Fibroblast of villous mesenchyme (primary cell): ENCODE measurements at regions not wholly inside any gene's neighbourhood (a gene's known extent, or its start where the extent isn't known, plus 50 kb on each side); places are given as distances from the start of the nearest gene placed in this dataset.

ENCODE experiments used
- DNase-seq: peaks from one replicate; pipeline ENCODE4 v3.0.0-alpha.2; 2010; ENCODE audit warnings: low read depth
- H3K4me3 ChIP-seq: 2 replicates; pipeline ENCODE4 v1.5.1; 2011; ENCODE audit warnings: low read depth, mild to moderate bottlenecking, low read length
- TF ChIP-seq, protein P1 (sequence below): IDR thresholded peaks from 2 replicates; pipeline ENCODE4 v1.5.1; 2012; ENCODE audit warnings: low read depth, mild to moderate bottlenecking, low read length; ENCODE audit not compliant: insufficient read depth

DNA sequence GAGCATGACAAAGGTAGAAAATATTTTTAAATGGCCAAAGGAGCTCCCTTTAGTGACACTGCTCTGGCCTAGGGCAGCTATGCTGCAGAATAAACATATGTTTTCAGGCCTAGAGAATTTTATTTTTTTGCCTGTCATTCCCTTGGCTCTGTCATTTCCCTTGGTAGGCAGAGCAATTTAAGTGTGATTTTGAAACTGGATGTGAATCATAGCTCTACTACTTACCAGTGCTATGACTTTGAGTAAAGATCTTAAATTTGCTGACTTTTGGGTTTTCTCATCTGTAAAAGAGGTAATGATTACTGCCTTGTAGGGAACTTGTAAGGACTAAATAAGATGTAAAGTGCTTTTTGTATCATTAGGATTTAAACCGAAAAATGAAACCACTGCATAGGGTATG lies 189.0 kb upstream of the ZRANB2 start:
- DNase-seq = no peak
- TF ChIP-seq, protein P1, sequence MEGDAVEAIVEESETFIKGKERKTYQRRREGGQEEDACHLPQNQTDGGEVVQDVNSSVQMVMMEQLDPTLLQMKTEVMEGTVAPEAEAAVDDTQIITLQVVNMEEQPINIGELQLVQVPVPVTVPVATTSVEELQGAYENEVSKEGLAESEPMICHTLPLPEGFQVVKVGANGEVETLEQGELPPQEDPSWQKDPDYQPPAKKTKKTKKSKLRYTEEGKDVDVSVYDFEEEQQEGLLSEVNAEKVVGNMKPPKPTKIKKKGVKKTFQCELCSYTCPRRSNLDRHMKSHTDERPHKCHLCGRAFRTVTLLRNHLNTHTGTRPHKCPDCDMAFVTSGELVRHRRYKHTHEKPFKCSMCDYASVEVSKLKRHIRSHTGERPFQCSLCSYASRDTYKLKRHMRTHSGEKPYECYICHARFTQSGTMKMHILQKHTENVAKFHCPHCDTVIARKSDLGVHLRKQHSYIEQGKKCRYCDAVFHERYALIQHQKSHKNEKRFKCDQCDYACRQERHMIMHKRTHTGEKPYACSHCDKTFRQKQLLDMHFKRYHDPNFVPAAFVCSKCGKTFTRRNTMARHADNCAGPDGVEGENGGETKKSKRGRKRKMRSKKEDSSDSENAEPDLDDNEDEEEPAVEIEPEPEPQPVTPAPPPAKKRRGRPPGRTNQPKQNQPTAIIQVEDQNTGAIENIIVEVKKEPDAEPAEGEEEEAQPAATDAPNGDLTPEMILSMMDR = no peak
- no peak overlapping the region for H3K4me3 ChIP-seq

DNA sequence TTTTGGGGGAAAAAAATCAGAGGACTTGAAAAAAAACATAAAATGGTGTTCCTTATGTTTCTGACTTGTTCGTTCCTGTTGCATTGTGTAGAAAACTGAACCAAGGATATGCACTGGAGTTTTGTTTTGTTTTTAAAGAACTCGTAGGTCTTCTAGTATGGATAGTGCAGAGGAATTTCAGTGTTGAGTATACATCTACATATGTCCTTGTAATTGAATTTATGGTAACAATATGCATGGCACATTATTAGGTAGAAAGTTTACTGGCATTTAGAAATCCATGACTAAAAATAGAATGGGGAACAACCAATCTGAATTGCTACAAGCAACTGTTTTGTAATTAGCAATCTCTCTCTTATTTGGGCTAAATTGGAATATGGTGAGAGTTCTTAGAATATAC lies 188.3 kb upstream of the ZRANB2 start:
- no peak for DNase-seq
- H3K4me3 ChIP-seq = no peak overlapping the region
- TF ChIP-seq, protein P1 = no peak

DNA sequence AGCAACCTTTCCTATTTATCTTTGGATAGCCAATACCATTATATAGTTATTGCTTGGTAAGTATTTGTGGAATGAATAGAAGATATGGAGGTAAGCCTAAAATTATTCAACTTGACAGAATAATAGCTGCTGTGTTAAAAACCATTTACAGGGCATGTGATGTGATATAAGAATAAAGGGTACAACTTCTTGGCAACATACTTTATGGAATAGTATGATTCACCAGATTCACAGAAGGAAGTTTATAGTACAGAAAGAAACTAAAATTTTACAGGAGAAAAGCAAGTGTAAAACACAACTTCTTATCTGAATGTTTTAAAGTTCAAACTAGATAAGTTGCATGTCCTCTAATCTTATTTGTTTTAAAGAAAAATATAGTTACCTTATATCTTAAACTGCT lies 186.4 kb upstream of the ZRANB2 start:
- TF ChIP-seq, protein P1 = no peak
- DNase-seq = no peak
- H3K4me3 ChIP-seq = no peak overlapping the region

DNA sequence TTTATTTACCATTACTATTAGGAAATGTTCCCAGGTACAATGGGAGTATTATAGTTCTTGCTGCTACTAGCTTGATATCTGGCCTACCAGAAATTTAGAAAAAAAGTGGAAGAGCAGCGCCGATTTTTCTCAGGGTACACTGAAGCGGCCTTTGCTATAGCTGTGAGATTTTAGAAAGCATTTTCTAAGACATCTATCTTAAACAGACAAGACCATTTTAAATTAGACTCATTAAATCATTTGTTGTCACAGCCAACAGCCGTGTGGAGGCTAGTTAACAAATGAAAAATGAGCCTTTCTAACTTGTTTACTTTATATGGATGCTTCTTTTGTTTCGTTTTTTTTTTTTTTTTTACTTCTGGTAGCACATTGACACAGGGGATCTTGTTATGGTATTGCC lies 183.2 kb upstream of the ZRANB2 start:
- DNase-seq = no peak
- no peak overlapping the region for H3K4me3 ChIP-seq
- TF ChIP-seq, protein P1 = no peak

DNA sequence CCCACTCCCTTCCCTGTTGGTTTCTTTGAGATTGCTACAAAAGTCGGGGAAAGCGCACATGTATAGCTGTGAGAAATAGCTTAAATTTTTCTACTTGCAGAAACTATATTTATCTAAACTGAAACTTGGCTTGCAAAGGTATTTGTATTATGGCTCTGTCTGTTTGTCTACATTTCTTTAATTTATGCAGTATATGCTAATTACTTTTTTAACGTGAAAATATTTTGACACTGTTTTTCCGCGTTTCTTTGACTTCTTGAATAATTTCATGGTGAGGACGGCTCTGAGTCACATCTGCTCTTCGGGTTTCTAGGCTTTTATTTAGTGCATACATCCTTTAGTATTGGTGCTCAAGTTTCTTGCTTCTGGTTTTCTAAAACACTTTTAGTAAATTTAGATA lies 182.1 kb upstream of the ZRANB2 start:
- DNase-seq = no peak
- no peak overlapping the region for H3K4me3 ChIP-seq
- TF ChIP-seq, protein P1 = no peak

DNA sequence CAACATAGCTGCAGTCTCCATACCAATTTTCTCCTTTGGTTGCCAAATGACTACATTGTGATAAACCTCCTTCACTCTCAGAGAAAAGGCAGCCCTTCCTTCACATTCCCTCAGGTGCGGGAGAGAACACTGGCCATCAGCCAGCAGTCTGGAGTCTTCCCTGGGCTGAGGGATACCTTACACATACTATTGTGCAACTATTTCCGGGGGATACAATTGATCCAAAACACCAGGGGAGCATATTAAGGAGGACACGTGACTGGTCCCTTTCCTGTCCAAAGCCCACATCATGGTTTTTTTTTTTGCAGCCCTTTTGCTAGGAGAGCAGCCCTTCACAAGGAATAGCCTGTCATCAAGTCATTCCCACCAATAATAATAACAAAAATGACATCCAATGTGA lies 172.1 kb upstream of the ZRANB2 start:
- DNase-seq = no peak
- TF ChIP-seq, protein P1 = no peak
- H3K4me3 ChIP-seq = no peak overlapping the region

DNA sequence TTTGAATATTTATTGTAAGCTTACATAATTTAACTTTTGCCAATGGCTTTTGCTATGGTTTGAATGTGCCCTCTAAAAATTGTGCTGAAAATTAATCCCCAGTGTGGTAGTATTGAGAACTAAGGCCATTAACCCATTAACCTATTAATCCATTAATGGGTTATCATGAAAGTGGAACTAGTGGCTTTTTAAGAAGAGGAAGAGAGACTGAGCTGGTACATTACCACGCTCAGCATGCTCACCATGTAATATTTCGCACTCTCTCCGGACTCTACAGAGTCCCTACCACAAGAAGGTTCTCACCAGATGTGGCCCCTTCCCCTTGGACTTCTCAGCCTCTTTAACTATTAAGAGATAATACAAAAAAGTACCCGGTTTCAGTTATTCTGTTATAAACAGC lies 164.4 kb upstream of the ZRANB2 start:
- no peak overlapping the region for H3K4me3 ChIP-seq
- TF ChIP-seq, protein P1 = no peak
- no peak for DNase-seq
